GM21723 (cell line): ENCODE measurements at regions not wholly inside any gene's neighbourhood (a gene's known extent, or its start where the extent isn't known, plus 50 kb on each side); places are given as distances from the start of the nearest gene placed in this dataset.
"Not testable (repeated sequence)": the region's sequence is repeated elsewhere in the genome, so short reads cannot be mapped to it uniquely, and the experiment has no call there.

Experiments used
- ATAC-seq: cut with Tn5 transposase; IDR thresholded peaks from one replicate; pipeline ENCODE4 v1.9.1; 2021; ENCODE audit warnings: mild to moderate bottlenecking, moderate library complexity; ENCODE audit not compliant: unreplicated experiment

DNA sequence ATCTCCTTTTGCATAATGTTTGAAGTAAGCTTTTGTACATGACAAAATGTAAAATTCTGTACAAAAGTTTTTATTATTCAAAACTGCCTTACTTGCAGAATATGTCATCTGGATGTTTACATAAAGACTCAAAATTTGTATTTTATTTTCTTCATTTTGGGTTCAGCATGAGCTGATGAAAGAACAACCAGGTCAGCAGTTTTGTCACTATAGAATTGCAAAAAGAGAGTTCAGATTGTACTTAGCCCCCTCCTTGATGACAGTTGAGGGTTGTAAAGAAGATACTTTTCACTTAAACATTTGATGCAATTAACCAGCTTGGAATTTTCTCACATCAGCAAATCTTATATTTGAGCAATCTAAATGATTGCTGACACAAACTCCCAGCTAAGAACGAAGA is 669.3 kb downstream of the PLA2G4A start:
- no peak for ATAC-seq

DNA sequence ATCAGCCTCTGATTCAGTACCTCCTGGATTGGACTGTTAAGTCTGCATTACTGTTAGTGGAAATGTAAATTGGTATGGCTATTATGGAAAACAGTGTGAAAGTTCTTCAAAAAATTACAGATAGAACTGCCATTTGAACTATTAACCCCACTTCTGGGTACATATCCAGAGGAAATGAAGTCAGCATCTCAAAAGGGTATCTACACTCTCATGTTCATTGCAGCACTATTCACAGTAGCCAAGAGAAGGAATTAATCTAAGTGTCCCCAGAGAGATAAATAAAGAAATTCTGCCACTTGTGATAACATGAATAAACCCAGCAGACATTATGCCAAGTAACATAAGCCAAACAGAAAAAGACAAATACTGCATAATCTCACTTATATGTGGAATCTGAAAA is 676.0 kb downstream of the PLA2G4A start:
- ATAC-seq, result no peak

DNA sequence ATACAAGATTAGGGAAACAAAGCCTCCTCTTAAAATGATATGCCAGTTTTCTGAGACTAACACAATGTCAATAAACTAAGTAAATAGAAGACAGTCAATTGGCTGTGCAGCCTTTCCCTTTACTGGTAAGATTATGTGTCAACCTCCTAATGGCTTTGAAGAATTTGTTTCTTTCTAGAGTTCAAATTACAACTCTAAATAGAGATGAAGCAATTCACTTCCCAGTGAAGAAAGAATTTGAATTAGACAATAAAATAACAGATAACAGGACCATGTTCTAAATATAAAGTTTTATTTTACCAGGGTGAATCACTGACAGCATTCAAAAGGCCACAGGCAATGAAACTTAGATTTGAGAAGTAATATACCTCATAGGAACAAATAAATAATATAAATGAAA is 680.3 kb downstream of the PLA2G4A start:
- ATAC-seq, result no peak

DNA sequence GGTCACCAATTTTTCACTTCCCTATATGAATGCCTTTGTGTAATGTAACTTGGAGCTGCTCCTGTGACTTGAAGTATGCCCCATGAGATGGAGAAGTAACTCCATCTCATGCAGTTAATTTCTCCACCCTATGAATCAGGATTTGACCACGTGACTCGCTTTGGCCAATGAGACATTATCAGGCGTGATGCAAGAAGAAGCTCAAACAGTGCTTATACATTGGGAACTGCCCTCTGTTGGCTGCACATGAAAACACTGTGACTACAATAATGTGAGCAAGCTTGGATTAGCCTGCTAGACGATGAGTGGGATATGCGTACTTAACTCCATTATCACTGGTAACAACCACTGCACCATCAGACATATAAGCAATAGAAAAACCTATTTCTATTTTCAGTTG is 684.4 kb downstream of the PLA2G4A start:
- ATAC-seq, result no peak

DNA sequence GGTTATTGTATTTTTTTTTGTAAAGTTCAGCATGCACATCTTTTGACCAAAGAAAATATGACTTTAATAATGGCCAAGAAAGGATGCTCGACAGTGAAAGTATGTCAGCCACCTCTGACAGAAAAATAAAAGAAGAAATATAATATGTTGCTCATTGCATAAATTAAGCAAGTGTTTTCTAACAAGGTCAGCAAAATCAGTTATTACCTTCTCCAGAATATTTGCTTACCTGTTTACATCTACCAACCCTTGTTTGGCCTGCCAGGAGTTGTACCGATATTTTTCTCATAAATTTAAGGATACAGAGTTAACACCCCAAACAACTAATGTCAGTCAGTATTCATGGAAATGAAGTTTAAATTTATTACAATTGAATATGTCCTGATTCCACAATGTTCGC is 685.4 kb downstream of the PLA2G4A start:
- no peak for ATAC-seq

DNA sequence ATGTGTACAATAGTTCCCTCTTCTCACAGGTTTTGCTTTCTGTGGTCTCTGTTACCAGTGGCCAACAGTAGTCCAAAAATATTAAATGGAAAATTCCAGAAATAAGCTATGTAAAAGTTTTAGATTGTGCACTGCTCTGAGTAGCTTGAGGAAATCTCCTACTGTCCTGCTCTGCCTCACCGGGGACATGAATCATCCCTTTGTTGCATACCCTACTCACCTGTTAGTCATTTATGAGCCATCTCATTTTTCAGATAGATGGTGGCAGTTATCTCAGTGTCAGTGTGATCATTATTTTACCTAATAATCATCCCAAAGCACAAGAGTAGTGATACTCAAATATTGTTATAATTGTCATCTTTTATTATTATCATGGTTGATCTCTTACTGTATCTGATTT is 688.1 kb downstream of the PLA2G4A start:
- ATAC-seq, result no peak

DNA sequence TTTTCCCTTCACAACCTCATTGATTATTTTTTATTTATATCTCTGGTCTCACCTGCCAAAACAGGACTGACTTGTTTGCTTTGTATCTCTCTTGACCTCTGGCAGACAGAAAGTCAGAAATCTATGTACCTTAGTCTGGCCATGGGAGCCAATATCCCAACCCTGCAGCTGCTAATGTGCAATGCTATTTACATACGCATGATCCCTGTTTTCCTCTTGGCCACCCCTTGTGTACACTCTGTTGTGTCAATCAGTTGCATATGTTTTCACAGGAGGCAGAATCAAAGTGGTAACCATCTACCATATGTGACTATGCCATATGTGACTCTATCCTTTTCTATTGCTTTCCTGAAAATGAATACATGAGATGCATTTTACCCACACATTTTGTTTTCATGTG is 688.8 kb downstream of the PLA2G4A start:
- no peak for ATAC-seq

DNA sequence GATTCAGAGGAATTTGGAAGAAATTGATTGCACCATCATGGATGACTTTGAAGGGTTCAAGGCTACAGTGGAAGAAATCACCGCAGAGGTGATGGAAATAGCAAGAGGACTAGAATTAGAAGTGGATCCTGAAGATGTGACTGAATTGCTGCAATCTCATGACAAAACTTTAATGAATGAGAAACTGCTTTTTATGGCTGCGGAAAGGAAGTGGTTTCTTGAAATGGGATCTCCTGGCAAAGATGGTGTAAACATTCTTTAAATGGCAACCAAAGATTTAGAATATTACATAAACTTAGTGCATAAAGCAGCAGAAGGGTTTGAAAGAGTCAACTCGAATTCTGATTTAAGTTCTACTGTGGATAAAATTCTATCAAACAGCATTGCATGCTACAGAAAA is 698.6 kb downstream of the PLA2G4A start:
- ATAC-seq, result no peak

DNA sequence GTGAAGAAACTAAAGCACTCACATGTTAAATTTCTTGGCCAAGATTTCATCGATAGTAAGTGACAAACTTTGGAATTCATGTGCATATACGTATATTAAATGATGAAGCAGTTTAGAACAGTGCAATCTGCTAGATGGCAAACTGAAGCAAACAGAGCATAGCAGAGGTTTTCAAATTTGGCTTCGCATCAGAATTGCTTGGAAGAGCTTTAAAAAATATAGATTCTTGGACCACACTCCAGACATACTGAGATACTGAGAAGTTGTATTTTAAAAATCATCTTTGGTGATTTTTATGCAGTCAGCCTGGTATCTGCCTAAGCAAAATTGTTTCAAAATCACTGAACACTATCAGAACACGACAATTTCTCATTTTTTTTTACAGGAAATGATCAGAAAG is 709.2 kb downstream of the PLA2G4A start:
- ATAC-seq, result no peak

DNA sequence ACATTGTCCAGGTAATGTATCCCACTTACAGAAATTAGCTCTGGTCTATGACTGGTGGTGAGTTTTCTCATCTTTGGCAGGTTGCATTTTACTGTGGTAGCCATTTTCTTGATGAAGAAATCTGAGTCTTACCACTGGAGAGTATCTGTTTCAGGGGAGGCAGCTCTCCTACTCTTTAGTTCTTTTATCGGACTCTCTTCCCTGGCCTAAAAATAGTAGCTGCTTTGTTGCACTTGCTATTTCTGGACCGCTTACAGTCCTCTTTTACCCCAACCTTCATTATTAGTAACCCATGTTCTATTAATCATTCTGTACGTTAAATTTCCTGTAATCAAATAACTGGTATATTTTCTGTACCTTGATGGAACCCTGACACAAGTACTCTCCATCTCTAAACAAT is 720.8 kb downstream of the PLA2G4A start:
- ATAC-seq, result no peak

DNA sequence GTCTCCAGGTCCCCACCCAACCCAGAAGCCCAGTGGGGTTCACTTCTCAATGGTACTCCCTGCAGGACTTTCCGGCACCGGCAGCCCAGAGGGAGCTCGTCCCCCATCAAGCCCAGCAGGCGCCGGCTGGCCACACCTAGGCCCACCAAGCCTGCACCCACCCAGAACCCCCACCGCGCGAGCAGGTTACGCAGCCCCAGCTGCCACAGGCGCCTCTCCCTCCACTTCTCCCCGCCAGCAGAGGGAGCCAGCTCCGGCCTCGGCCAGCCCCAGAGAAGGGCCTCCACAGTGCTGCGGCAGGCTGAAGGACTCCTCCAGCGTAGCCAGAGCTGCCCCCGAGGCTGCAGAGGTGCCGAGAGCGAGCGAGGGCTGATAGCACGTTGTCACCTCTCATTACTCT is 722.3 kb downstream of the PLA2G4A start:
- ATAC-seq, result no peak

DNA sequence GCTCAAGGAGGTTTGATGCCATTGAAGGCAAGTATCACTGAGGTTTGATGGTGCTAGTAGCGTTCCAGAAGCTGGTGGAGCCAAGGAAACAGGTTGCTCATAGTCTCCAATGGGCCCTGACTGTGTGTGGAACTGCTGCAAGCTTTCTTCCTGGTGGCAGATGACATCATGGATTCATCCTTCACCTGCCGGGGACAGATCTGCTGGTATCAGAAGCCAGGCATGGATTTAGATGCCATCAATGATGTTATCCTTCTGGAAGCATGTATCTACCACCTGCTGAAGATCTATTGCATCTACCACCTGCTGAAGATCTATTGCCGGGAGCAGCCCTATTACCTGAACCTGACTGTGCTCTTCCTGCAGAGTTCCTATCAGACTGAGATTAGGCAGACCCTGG is 734.4 kb downstream of the PLA2G4A start:
- no peak for ATAC-seq

DNA sequence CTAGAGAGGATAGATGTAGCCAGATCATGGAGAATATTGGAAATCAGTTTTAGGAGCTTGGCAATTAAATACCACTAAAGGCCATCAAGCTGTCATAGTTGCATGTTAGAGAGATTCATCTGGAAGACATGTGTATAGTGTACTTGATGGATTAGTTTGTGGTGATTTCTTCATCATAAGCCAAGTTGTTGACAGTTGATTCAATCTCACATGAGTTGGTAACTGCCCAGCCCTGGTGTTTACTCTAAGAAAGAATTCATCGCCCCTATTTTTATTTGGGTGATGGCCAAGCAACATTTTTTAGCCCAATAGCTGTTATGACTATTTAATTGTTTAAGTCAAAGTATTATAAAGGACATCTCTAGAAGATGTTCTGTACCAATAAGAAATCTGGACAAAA is 737.6 kb downstream of the PLA2G4A start:
- ATAC-seq, result no peak

DNA sequence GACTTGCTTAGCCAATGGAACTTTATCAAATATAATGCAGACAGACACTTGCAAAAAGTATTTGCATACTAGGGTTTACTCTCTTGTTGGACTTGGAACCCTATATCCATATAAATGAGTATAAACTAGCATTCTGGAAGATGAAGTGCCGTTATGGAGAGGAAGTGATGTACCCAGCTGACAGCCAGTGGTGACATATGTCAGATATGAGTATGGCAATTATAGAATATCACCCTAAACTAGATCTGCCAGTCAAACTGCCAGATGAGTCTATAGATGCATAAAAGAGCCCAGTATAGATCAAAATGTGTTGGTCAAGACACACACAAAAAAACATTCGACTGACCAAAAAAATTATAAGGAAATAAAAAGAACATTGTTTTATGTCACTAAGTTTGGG is 739.3 kb downstream of the PLA2G4A start:
- no peak for ATAC-seq

DNA sequence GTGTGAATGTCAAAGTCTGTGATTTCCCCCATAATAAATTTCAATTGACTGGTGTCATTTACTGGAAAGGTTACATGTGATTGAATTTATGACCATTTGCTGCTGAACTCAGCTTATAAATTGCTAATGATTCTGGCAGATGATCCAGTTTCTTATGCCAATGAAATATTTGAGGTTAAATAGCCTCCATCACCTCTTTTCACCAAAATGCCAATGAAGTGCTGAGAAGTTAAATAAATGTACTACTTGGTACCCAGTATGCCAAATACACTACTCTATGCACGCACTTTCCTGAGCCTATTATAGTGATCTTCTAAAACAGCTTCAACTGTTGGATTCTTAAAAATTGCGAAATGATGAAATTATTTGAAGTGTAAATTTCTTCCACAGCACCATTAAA is 741.4 kb downstream of the PLA2G4A start:
- ATAC-seq, result no peak

DNA sequence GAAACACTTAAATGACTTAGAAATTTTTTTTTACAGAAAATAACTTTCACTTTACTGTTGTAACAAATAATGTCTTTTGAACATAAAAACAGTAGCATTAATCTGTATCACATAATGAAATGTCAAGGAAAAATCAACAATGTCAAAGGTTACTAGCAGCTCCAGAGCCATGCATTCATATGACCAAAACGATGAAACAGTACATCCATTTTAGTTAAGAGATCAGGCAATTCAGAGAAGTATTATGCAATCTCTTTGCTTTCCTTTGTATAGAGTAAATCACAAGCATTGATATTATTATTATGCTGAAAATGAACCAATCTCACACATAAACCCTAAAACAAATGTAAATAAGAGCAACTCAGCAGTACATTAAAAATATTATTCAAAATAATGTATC is 748.9 kb downstream of the PLA2G4A start:
- no peak for ATAC-seq

DNA sequence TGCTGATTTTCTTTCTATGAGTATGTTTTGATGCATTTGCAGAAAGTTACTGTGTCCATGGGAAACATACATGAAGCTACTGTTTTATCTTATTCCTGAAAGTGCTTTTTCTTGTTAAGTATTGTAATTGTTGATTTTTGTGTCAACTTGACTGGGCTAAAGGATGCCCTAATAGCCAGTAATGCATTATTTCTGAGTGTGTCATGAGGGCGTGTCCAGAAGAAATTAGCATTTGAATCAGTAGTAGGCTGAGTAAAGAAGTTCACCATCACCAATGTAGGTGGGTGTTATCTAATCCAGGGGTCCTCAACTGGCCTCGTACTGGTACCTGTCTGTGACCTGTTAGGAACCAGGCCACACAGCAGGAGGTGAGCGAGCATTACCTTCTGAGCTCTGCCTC is 760.2 kb downstream of the PLA2G4A start:
- no peak for ATAC-seq

DNA sequence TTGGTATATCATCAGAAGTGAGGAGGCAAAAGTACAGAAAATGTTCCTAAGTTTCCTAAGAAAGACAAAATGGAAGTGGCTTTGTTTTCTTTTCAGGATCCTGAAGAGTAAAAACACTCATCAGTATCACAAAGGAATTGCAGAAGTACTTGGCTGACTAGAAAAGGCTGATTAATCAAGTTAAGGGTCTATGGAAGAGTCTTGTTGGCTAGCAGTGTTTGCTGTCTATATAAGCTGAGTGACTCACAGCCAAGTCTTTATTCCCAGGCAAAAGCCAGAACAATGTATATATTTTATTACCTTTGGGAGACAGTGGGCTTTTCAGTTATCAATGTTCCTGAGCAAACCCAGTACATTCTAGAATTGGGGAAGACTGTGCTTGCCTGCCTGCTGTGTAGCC is 777.0 kb downstream of the PLA2G4A start:
- ATAC-seq, result no peak

DNA sequence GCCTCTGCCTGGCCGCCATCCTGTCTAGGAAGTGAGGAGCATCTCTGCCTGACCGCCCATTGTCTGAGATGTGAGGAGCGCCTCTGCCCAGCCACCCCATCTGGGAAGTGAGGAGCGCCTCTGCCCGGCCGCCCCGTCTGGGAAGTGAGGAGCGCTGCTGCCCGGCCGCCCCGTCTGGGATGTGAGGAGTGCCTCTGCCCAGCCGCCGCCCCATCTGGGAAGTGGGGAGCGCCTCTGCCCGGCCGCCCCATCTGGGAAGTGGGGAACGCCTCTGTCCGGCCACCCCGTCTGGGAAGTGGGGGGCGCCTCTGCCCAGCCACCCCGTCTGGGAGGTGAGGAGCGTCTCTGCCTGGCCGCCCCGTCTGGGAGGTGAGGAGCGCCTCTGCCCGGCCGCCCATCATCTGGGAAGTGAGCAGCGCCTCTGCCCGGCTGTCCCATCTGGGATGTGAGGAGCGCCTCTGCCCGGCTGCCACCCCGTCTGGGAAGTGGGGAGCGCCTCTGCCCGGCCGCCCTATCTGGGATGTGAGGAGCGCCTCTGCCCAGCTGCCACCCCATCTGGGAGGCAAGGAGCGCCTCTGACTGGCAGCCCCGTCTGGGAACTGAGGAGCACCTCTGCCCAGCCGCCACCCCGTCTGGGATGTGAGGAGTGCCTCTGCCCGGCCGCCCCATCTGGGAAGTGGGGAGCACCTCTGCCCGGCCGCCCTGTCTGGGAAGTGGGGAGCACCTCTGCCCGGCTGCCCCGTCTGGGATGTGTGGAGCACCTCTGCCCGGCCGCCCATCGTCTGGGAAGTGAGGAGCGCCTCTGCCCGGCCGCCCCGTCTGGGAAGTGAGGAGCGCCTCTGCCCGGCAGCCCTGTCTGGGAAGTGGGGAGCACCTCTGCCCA is 787.3 kb downstream of the PLA2G4A start:
- ATAC-seq, result not testable (repeated sequence)

DNA sequence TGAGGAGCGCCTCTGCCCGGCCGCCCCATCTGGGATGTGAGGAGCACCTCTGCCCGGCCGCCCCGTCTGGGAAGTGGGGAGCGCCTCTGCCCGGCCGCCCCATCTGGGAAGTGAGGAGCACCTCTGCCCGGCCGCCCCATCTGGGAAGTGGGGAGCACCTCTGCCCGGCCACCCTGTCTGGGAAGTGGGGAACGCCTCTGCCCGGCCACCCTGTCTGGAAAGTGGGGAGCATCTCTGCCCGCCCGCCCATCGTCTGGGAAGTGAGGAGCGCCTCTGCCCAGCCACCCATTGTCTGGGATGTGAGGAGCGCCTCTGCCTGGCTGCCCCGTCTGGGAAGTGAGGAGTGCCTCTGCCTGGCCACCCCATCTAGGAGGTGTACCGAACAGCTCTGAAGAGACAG is 788.1 kb downstream of the PLA2G4A start:
- ATAC-seq, result not testable (repeated sequence)

DNA sequence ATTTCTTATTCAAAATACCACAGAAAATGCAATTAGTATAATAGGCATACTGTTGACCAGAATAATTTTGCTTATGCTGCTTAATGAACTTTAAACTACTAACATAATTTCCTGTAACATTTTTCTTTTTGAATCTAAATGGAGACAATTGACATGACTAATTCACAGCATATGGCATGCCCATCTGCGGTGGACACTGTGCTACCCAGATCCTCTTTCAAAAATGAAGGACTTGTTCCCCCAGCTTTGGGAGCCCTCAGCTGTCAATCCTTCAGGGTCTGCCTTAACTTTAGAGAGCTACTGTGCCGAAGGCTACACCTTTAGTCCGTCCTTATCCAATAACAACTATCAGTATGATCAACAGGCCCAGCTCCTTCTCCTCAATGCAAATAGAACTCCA is 789.0 kb downstream of the PLA2G4A start:
- ATAC-seq, result no peak

DNA sequence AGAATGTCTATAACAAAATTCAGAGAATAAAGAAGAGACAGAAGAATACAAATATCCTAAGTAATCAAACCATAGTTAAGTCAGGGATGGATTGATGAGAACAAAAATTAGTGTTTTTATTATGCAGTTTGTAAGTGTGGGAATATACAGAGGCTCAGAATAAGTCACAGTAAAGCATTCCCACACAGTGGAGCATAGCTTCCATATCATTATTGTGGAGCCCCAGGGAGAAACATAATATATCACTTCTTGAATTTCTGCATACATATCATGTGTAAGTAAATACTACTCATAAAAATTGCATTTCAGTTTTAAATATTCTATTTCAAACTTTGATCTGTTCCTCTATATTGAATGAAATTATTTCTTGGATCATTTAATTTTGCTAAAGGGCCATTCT is 790.4 kb downstream of the PLA2G4A start:
- ATAC-seq, result no peak

DNA sequence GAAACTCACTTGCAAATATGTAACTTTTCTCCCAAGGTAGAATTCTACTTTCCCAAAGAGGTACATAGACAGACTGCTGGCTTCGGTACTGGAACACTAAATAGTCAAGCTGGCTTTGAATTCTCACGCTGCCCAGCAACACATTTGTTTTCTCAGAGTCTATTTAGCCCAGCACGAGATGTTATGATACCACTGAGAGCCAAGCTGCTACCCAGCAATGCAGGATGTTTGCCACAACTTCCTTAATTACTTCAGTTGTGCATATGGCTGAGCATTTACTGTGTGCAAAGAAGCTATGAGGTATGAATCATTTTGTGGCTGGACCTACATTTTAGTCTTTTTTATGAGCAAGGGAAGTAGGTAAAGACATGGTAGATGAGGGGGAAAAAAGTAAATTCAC is 793.2 kb downstream of the PLA2G4A start:
- ATAC-seq, result no peak
